ENCODE measurements at regions not wholly inside any gene's neighbourhood (a gene's known extent, or its start where the extent isn't known, plus 50 kb on each side); places are given as distances from the start of the nearest gene placed in this dataset.

- TF ChIP-seq ZNF274 (IDR thresholded peaks at IDR 0.05; ENCODE audit: low read depth, low read length), result no peak
- no peak for TF ChIP-seq SUZ12 (IDR thresholded peaks at IDR 0.05; ENCODE audit: extremely low read depth, insufficient read depth, insufficient read length)
Measured at GRCh38 chr13:40161351-40161810, 505.1 kb downstream of the FOXO1 start.
